ENCODE measurements at regions not wholly inside any gene's neighbourhood (a gene's known extent, or its start where the extent isn't known, plus 50 kb on each side); places are given as distances from the start of the nearest gene placed in this dataset.

- TF ChIP-seq CTCF (conservative IDR thresholded peaks at IDR 0.05): no peak
- H3K27ac Mint-ChIP-seq: no peak overlapping the region
- H3K4me1 Mint-ChIP-seq (ENCODE audit: unreplicated experiment): no peaks in the 10 kb centered on the region
- no peak for DNase-seq (ENCODE audit: extremely low spot score, unreplicated experiment)
- H3K27me3 Mint-ChIP-seq: peaks cover 5% of the 10 kb centered on the region
- no peaks in the 10 kb centered on the region for H3K36me3 Mint-ChIP-seq
- H3K4me3 Mint-ChIP-seq: no peak overlapping the region
- no peaks in the 10 kb centered on the region for H3K9me3 Mint-ChIP-seq
Measured at GRCh38 chr5:3139499-3139931, 388.0 kb upstream of the IRX2 start.

- H3K27ac Mint-ChIP-seq: no peak overlapping the region
- H3K27me3 Mint-ChIP-seq: peaks cover 10% of the 10 kb centered on the region
- no peak for DNase-seq (ENCODE audit: extremely low spot score, unreplicated experiment)
Measured at GRCh38 chr5:3131161-3131560, 379.7 kb upstream of the IRX2 start.

GRCh38 chr5:3129252-3129651 is 377.8 kb upstream of the IRX2 start:
- Mint-ChIP-seq H3K4me3 (no peak overlapping the region), H3K27me3 (peaks cover 10% of the 10 kb centered on the region), H3K36me3 (no peaks in the 10 kb centered on the region), H3K4me1 (ENCODE audit: unreplicated experiment) (no peaks in the 10 kb centered on the region), H3K9me3 (peaks cover 12% of the 10 kb centered on the region), H3K27ac (no peak overlapping the region)
- DNase-seq (ENCODE audit: extremely low spot score, unreplicated experiment): no peak
- TF ChIP-seq CTCF (conservative IDR thresholded peaks at IDR 0.05): no peak

More at GRCh38 chr5:3131161-3131560, 379.7 kb upstream of the IRX2 start:
- Mint-ChIP-seq H3K36me3 (no peaks in the 10 kb centered on the region), H3K9me3 (peaks cover 8% of the 10 kb centered on the region), H3K4me3 (no peak overlapping the region), H3K4me1 (ENCODE audit: unreplicated experiment) (no peaks in the 10 kb centered on the region)
- no peak for TF ChIP-seq CTCF (conservative IDR thresholded peaks at IDR 0.05)

GRCh38 chr5:3127423-3127911 is 376.0 kb upstream of the IRX2 start:
- peaks cover 7% of the 10 kb centered on the region for H3K4me1 Mint-ChIP-seq (ENCODE audit: unreplicated experiment)
- no peak overlapping the region for H3K27ac Mint-ChIP-seq
- no peak for TF ChIP-seq CTCF (conservative IDR thresholded peaks at IDR 0.05)
- no peak overlapping the region for H3K4me3 Mint-ChIP-seq
- peaks cover 13% of the 10 kb centered on the region for H3K27me3 Mint-ChIP-seq
- no peak for DNase-seq (ENCODE audit: extremely low spot score, unreplicated experiment)
- H3K36me3 Mint-ChIP-seq: no peaks in the 10 kb centered on the region
- H3K9me3 Mint-ChIP-seq: peaks cover 12% of the 10 kb centered on the region

GRCh38 chr5:3126639-3127038 is 375.2 kb upstream of the IRX2 start:
- Mint-ChIP-seq H3K27ac (no peak overlapping the region), H3K9me3 (peaks cover 12% of the 10 kb centered on the region), H3K27me3 (peaks cover 17% of the 10 kb centered on the region), H3K36me3 (no peaks in the 10 kb centered on the region), H3K4me1 (ENCODE audit: unreplicated experiment) (peaks cover 14% of the 10 kb centered on the region), H3K4me3 (no peak overlapping the region)
- no peak for DNase-seq (ENCODE audit: extremely low spot score, unreplicated experiment)
- no peak for TF ChIP-seq CTCF (conservative IDR thresholded peaks at IDR 0.05)

GRCh38 chr5:3124410-3124809 is 372.9 kb upstream of the IRX2 start:
- no peak overlapping the region for H3K4me3 Mint-ChIP-seq
- no peaks in the 10 kb centered on the region for H3K36me3 Mint-ChIP-seq
- DNase-seq (ENCODE audit: extremely low spot score, unreplicated experiment): no peak
- H3K4me1 Mint-ChIP-seq (ENCODE audit: unreplicated experiment): peaks cover 23% of the 10 kb centered on the region
- peaks cover 17% of the 10 kb centered on the region for H3K27me3 Mint-ChIP-seq
- H3K27ac Mint-ChIP-seq: no peak overlapping the region
- TF ChIP-seq CTCF (conservative IDR thresholded peaks at IDR 0.05): no peak
- peaks cover 12% of the 10 kb centered on the region for H3K9me3 Mint-ChIP-seq

Data from type B pancreatic cell (in vitro differentiated cells).